HCT116 (cell line): ENCODE measurements at regions not wholly inside any gene's neighbourhood (a gene's known extent, or its start where the extent isn't known, plus 50 kb on each side); places are given as distances from the start of the nearest gene placed in this dataset.

Experiments used
- ATAC-seq: fragments of 200-7000 bp; cut with Tn5 transposase; 2 replicates; pipeline ENCODE4 v1.9.1; 2020; ENCODE audit warnings: mild to moderate bottlenecking, moderate library complexity
- BruUV-seq: library from RNA; stranded (reverse); fragments of 400-500 nt; replicated peaks from 2 replicates; lab custom pipeline; 2021; lab: Mats Ljungman, UMichigan
- CTCF ChIA-PET: fragments of 300-600 bp; sonication (Branson Sonifier 250); formaldehyde crosslinking; loops from one replicate; lab custom pipeline; 2021; ENCODE audit warnings: antibody characterized with exemption; lab: Charles Lee
- POLR2A ChIA-PET: fragments of 300-600, 350-600 bp; sonication (Branson Sonifier 250); formaldehyde crosslinking; loops from one replicate; lab custom pipeline; 2021; ENCODE audit warnings: antibody characterized with exemption; lab: Charles Lee
- RAD21 ChIA-PET, 2 experiments: fragments of 300-600 bp; sonication (Branson Sonifier 250); formaldehyde crosslinking; loops; one replicate each; lab custom pipeline; 2023; ENCODE audit warnings: low total read pairs in 2 of 2; ENCODE audit not compliant: uncharacterized antibody in 2 of 2, unreplicated experiment in 2 of 2, low non-redundant PET in 1 of 2; lab: Charles Lee
- DNase-seq: peaks from one replicate; pipeline ENCODE4 v3.0.0-alpha.2; 2010; ENCODE audit warnings: low read depth, low spot score
- H2AFZ ChIP-seq: fragments of 200-600 bp; shearing (Covaris generic), sonication (generic); 2 replicates; pipeline ENCODE4 v1.6.1; 2017; ENCODE audit warnings: low read depth, mixed run types, mixed read lengths, antibody characterized with exemption, low read length; ENCODE audit not compliant: poor library complexity, severe bottlenecking
- H3K27ac ChIP-seq: 2 replicates; pipeline ENCODE4 v1.5.1; 2012; ENCODE audit warnings: low read depth, low read length
- H3K27me3 ChIP-seq: fragments of 200-600 bp; sonication (generic); 2 replicates; pipeline ENCODE4 v1.6.1; 2016; ENCODE audit warnings: mixed run types, low read length, mixed read lengths; ENCODE audit not compliant: insufficient read depth
- H3K36me3 ChIP-seq, 2 experiments: fragments of 200-500 bp in 1 of 2; fragments of 200-600 bp in 1 of 2; sonication (Bioruptor generic) in 1 of 2; sonication (generic) in 1 of 2; 2 replicates each; pipeline versions ENCODE4 v1.5.1 to v1.6.1; 2014 to 2016; ENCODE audit warnings: low read length in 2 of 2, inconsistent platforms in 1 of 2, mixed read lengths in 1 of 2, mixed run types in 1 of 2; ENCODE audit not compliant: insufficient read depth in 2 of 2, control insufficient read depth in 1 of 2
- H3K4me1 ChIP-seq, 2 experiments: fragments of 200-600 bp in 1 of 2; sonication (generic) in 1 of 2; 2 replicates each; pipeline versions ENCODE4 v1.5.1 to v1.6.1; 2012 to 2017; ENCODE audit warnings: low read length in 2 of 2, inconsistent platforms in 1 of 2, mild to moderate bottlenecking in 1 of 2, mixed read lengths in 1 of 2, mixed run types in 1 of 2, moderate library complexity in 1 of 2; ENCODE audit not compliant: insufficient read depth in 2 of 2, control insufficient read depth in 1 of 2
- H3K4me2 ChIP-seq: fragments of 200-600 bp; sonication (generic); 2 replicates; pipeline ENCODE4 v1.6.1; 2017; ENCODE audit warnings: mixed run types, low read length, mixed read lengths
- H3K4me3 ChIP-seq, 2 experiments: fragments of 200-600 bp in 1 of 2; sonication (generic) in 1 of 2; replicated peaks in 1 of 2; 2 replicates each; pipeline ENCODE4 v1.5.1; 2011 to 2016; ENCODE audit warnings: low read length in 2 of 2, control low read depth in 1 of 2, low read depth in 1 of 2, mild to moderate bottlenecking in 1 of 2, mixed read lengths in 1 of 2, mixed run types in 1 of 2
- H3K79me2 ChIP-seq: fragments of 200-600 bp; sonication (generic); 2 replicates; pipeline ENCODE4 v1.6.1; 2017; ENCODE audit warnings: mild to moderate bottlenecking, mixed run types, low read length, moderate library complexity, mixed read lengths; ENCODE audit not compliant: insufficient read depth
- H3K9ac ChIP-seq: fragments of 200-600 bp; sonication (generic); 2 replicates; pipeline ENCODE4 v1.6.1; 2016; ENCODE audit warnings: low read length, mixed read lengths
- H3K9me2 ChIP-seq: fragments of 200-600 bp; sonication (generic), shearing (Covaris generic); 2 replicates; pipeline ENCODE4 v1.6.1; 2017; ENCODE audit warnings: mixed run types, mild to moderate bottlenecking, moderate library complexity; ENCODE audit not compliant: insufficient read depth
- H3K9me3 ChIP-seq, 2 experiments: fragments of 200-500 bp in 1 of 2; fragments of 200-600 bp in 1 of 2; sonication (Bioruptor generic) in 1 of 2; sonication (generic) in 1 of 2; 2 replicates each; pipeline ENCODE4 v1.6.1; 2014 to 2017; ENCODE audit warnings: low read length in 2 of 2, mixed read lengths in 2 of 2, inconsistent platforms in 1 of 2, low read depth in 1 of 2, mild to moderate bottlenecking in 1 of 2, mixed run types in 1 of 2, moderate library complexity in 1 of 2; ENCODE audit not compliant: control insufficient read depth in 1 of 2, insufficient read depth in 1 of 2
- H4K20me1 ChIP-seq: fragments of 200-600 bp; sonication (generic), shearing (Covaris generic); 2 replicates; pipeline ENCODE4 v1.6.1; 2017; ENCODE audit warnings: mixed run types, mild to moderate bottlenecking, moderate library complexity; ENCODE audit not compliant: insufficient read depth
- ELF1 ChIP-seq: IDR thresholded peaks from 2 replicates; pipeline ENCODE4 v1.6.1; 2012; ENCODE audit warnings: low read depth, borderline replicate concordance
- POLR2A ChIP-seq: IDR thresholded peaks from 2 replicates; pipeline ENCODE4 v1.7.0; 2011; ENCODE audit warnings: borderline replicate concordance; ENCODE audit not compliant: insufficient read depth, insufficient read length; ENCODE audit errors: extremely low read depth
- SIN3A ChIP-seq: IDR thresholded peaks from 2 replicates; pipeline ENCODE4 v1.6.1; 2012; ENCODE audit warnings: low read depth
- YY1 ChIP-seq: IDR thresholded peaks from 2 replicates; pipeline ENCODE4 v1.6.1; 2011; ENCODE audit warnings: low read length, low read depth, moderate library complexity, mild to moderate bottlenecking; ENCODE audit not compliant: insufficient replicate concordance; ENCODE audit errors: extremely low read depth
- ZFX ChIP-seq: fragments of 450-650 bp; IDR thresholded peaks from 2 replicates; pipeline ENCODE4 v1.6.1; 2017
- ZNF274 ChIP-seq: fragments of 200-500 bp; sonication (Bioruptor generic); IDR thresholded peaks from 2 replicates; pipeline ENCODE4 v1.6.1; 2014; ENCODE audit warnings: mild to moderate bottlenecking, low read depth, low read length, inconsistent platforms
- intact Hi-C: fragments of 100-400 bp; cut with micrococcal nuclease; formaldehyde crosslinking; loops from 2 replicates; pipeline ENCODE4 v1.10.0; 2022
- TF ChIP-seq, protein P1 (sequence below), 3 experiments: fragments of 200-600 bp in 1 of 3; sonication (generic) in 1 of 3; IDR thresholded peaks in 2 of 3; conservative IDR thresholded peaks in 1 of 3; 2 replicates each; pipeline ENCODE4 v1.5.1; 2012 to 2017; ENCODE audit warnings: low read depth in 2 of 3, low read length in 2 of 3, antibody characterized with exemption in 1 of 3, borderline replicate concordance in 1 of 3, control low read depth in 1 of 3, mild to moderate bottlenecking in 1 of 3, mixed read lengths in 1 of 3, mixed run types in 1 of 3, moderate library complexity in 1 of 3; ENCODE audit not compliant: insufficient read depth in 1 of 3
- TF ChIP-seq, protein P2 (sequence below): IDR thresholded peaks from 2 replicates; pipeline ENCODE4 v1.6.1; 2012
- TF ChIP-seq, protein P3 (sequence below): IDR thresholded peaks from 2 replicates; pipeline ENCODE4 v1.6.1; 2012
- TF ChIP-seq, protein P4 (sequence below): IDR thresholded peaks from 2 replicates; pipeline ENCODE4 v1.6.1; 2012; ENCODE audit warnings: low read depth

DNA sequence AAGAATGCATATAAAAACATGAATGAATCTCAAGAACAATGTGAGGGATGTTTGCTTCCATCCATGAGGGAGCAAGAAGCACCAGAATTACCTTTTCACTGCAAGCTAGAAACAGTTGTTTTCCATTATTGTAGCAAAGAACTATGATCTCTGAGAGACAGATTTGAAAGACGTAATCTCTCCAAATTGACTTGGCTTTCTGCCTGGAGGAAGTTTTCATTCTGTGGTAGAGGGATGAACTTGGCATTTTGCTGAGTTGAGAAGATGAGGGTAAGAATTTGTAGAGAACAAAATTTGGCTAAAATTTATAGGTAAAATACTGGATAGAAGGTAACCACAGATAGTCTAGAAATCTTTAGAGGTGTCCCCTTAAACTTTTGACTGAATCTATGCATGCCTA lies 496.8 kb downstream of the TDRD3 start:
- Histone ChIP-seq H2AFZ (no peak overlapping the region), H3K9me3 (0 out of 4 replicates have a peak, but pooled peaks cover 0 to 3% of the 10 kb centered on the region in 2 experiments), H3K4me1 (no peaks in the 10 kb centered on the region), H3K9ac (no peak overlapping the region), H3K9me2 (no peaks in the 10 kb centered on the region; the same call in 1 of the 2 replicates), H3K36me3 (no peaks in the 10 kb centered on the region), H4K20me1 (no peaks in the 10 kb centered on the region), H3K79me2 (no peaks in the 10 kb centered on the region), H3K27me3 (no peaks in the 10 kb centered on the region), H3K4me2 (no peak overlapping the region), H3K4me3 (no peak overlapping the region), H3K27ac (no peak overlapping the region)
- ChIA-PET CTCF (no interaction called here), RAD21 (no interaction called here), POLR2A (no interaction called here)
- ATAC-seq (no peak), DNase-seq (no peak)
- TF ChIP-seq POLR2A = no peak
- TF ChIP-seq, protein P1, sequence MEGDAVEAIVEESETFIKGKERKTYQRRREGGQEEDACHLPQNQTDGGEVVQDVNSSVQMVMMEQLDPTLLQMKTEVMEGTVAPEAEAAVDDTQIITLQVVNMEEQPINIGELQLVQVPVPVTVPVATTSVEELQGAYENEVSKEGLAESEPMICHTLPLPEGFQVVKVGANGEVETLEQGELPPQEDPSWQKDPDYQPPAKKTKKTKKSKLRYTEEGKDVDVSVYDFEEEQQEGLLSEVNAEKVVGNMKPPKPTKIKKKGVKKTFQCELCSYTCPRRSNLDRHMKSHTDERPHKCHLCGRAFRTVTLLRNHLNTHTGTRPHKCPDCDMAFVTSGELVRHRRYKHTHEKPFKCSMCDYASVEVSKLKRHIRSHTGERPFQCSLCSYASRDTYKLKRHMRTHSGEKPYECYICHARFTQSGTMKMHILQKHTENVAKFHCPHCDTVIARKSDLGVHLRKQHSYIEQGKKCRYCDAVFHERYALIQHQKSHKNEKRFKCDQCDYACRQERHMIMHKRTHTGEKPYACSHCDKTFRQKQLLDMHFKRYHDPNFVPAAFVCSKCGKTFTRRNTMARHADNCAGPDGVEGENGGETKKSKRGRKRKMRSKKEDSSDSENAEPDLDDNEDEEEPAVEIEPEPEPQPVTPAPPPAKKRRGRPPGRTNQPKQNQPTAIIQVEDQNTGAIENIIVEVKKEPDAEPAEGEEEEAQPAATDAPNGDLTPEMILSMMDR (IDR thresholded peaks at IDR 0.05 in 2 of 3, conservative IDR thresholded peaks at IDR 0.05 in 1 of 3; ENCODE audit: borderline replicate concordance in 1 of 3, insufficient read depth in 1 of 3, low read depth in 2 of 3, low read length in 2 of 3) = no peak
- TF ChIP-seq ZFX = no peak
- TF ChIP-seq, protein P2, sequence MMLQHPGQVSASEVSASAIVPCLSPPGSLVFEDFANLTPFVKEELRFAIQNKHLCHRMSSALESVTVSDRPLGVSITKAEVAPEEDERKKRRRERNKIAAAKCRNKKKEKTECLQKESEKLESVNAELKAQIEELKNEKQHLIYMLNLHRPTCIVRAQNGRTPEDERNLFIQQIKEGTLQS = no peak
- TF ChIP-seq YY1 = no peak
- no peak for TF ChIP-seq SIN3A
- TF ChIP-seq, protein P3, sequence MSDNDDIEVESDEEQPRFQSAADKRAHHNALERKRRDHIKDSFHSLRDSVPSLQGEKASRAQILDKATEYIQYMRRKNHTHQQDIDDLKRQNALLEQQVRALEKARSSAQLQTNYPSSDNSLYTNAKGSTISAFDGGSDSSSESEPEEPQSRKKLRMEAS = no peak
- no peak for TF ChIP-seq ELF1
- no peak for TF ChIP-seq ZNF274
- TF ChIP-seq, protein P4, sequence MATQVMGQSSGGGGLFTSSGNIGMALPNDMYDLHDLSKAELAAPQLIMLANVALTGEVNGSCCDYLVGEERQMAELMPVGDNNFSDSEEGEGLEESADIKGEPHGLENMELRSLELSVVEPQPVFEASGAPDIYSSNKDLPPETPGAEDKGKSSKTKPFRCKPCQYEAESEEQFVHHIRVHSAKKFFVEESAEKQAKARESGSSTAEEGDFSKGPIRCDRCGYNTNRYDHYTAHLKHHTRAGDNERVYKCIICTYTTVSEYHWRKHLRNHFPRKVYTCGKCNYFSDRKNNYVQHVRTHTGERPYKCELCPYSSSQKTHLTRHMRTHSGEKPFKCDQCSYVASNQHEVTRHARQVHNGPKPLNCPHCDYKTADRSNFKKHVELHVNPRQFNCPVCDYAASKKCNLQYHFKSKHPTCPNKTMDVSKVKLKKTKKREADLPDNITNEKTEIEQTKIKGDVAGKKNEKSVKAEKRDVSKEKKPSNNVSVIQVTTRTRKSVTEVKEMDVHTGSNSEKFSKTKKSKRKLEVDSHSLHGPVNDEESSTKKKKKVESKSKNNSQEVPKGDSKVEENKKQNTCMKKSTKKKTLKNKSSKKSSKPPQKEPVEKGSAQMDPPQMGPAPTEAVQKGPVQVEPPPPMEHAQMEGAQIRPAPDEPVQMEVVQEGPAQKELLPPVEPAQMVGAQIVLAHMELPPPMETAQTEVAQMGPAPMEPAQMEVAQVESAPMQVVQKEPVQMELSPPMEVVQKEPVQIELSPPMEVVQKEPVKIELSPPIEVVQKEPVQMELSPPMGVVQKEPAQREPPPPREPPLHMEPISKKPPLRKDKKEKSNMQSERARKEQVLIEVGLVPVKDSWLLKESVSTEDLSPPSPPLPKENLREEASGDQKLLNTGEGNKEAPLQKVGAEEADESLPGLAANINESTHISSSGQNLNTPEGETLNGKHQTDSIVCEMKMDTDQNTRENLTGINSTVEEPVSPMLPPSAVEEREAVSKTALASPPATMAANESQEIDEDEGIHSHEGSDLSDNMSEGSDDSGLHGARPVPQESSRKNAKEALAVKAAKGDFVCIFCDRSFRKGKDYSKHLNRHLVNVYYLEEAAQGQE = no peak
- BruUV-seq = no TSS peak
- intact Hi-C loops = no loop called here
